Gastroesophageal sphincter (tissue), 4 donors: ENCODE measurements at regions not wholly inside any gene's neighbourhood (a gene's known extent, or its start where the extent isn't known, plus 50 kb on each side); places are given as distances from the start of the nearest gene placed in this dataset.

Source experiments
- ATAC-seq: fragments of 150-250 bp; one replicate; pipeline ENCODE4 v1.9.1; 2016; ENCODE audit warnings: mild to moderate bottlenecking, moderate library complexity
- H3K27ac ChIP-seq, 4 donors: fragments of 200-600 bp; sonication (generic) in 3 of 4; 1 replicate in 3 of 4; 2 replicates in 1 of 4; pipeline ENCODE4 v1.5.1; 2016 to 2019
- H3K27me3 ChIP-seq: fragments of 200-600 bp; sonication (generic); one replicate; pipeline ENCODE4 v1.5.1; 2019
- H3K36me3 ChIP-seq, 2 donors: fragments of 200-600 bp; sonication (generic); one replicate each; pipeline ENCODE4 v1.5.1; 2019; ENCODE audit warnings: control low read depth in 1 of 2
- H3K4me1 ChIP-seq, 3 donors: fragments of 200-600 bp; sonication (generic); 1 replicate in 2 of 3; 2 replicates in 1 of 3; pipeline ENCODE4 v1.5.1; 2016 to 2019; ENCODE audit warnings: control low read depth in 2 of 3
- H3K4me3 ChIP-seq, 2 donors: fragments of 200-600 bp; sonication (generic); one replicate each; pipeline ENCODE4 v1.5.1; 2019; ENCODE audit warnings: mild to moderate bottlenecking in 1 of 2, moderate library complexity in 1 of 2
- H3K9me3 ChIP-seq, 3 donors: fragments of 200-600 bp; sonication (generic); one replicate each; pipeline ENCODE4 v1.5.1; 2017 to 2019; ENCODE audit warnings: control low read depth in 2 of 3
- EP300 ChIP-seq: sonication (generic); formaldehyde crosslinking; IDR thresholded peaks from one replicate; pipeline ENCODE4 v1.6.1; 2017; ENCODE audit warnings: antibody characterized with exemption, mild to moderate bottlenecking
- POLR2A ChIP-seq, 2 donors: fragments of 450-650 bp; IDR thresholded peaks; one replicate each; pipeline ENCODE4 v1.6.1; 2017; ENCODE audit warnings: antibody characterized with exemption in 2 of 2, mild to moderate bottlenecking in 2 of 2, moderate library complexity in 1 of 2
- POLR2AphosphoS5 ChIP-seq: sonication (generic); formaldehyde crosslinking; IDR thresholded peaks from one replicate; pipeline ENCODE4 v1.6.1; 2017; ENCODE audit warnings: antibody characterized with exemption
- WGBS, 2 donors: methylation state at CpG; one replicate each; pipeline ENCODE4 v1.1.5; 2018; ENCODE audit warnings: low coverage in 1 of 2; 5-methylcytosine and 5-hydroxymethylcytosine counted together
- TF ChIP-seq, protein P1 (sequence below), 4 experiments: fragments of 200-600 bp in 2 of 4; fragments of 450-650 bp in 2 of 4; sonication (generic) in 1 of 4; IDR thresholded peaks; one replicate each; pipeline ENCODE4 v1.5.1; 2017 to 2019; ENCODE audit warnings: antibody characterized with exemption in 4 of 4, mild to moderate bottlenecking in 2 of 4, moderate library complexity in 2 of 4

DNA sequence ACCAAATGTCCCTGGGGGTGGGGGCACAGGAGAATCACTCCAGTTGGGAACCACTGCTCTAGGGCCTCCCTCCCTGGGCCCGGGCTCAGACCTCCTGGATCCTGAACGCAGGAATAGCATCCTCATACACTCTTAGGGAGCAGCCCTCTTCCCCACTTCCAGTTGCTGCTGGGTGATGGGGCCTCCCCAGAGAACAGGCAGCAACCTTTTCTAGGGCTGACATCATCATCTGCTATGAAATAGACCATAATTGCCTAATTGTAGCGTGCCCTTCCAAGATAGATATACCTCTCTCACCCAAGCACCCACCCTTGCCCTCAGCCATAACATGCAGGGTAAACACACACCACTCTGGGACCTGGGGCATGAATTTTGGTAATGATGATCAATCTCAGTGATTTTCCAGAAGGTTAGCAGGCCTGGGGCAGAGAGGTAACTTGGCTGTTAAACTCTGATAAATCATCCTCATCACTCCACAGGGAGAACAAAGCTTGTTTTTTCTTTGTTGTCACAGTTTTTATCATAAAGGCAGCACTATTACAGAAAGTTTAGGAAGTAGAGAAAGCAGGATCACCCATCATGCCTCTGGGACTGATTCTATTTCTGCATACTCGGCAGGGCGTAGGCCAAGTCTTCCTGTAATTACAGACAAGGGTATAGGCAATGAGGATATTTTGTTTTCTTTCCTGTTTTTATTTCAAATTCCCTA lies 88.3 kb upstream of the PRDM11 start:
- no peaks in the 10 kb centered on the region for H3K4me1 ChIP-seq
- TF ChIP-seq POLR2AphosphoS5: no peak
- TF ChIP-seq POLR2A (IDR thresholded peaks at IDR 0.05): no peak
- TF ChIP-seq EP300: no peak
- TF ChIP-seq, protein P1, sequence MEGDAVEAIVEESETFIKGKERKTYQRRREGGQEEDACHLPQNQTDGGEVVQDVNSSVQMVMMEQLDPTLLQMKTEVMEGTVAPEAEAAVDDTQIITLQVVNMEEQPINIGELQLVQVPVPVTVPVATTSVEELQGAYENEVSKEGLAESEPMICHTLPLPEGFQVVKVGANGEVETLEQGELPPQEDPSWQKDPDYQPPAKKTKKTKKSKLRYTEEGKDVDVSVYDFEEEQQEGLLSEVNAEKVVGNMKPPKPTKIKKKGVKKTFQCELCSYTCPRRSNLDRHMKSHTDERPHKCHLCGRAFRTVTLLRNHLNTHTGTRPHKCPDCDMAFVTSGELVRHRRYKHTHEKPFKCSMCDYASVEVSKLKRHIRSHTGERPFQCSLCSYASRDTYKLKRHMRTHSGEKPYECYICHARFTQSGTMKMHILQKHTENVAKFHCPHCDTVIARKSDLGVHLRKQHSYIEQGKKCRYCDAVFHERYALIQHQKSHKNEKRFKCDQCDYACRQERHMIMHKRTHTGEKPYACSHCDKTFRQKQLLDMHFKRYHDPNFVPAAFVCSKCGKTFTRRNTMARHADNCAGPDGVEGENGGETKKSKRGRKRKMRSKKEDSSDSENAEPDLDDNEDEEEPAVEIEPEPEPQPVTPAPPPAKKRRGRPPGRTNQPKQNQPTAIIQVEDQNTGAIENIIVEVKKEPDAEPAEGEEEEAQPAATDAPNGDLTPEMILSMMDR (IDR thresholded peaks at IDR 0.05): no peak
- H3K27me3 ChIP-seq: peaks cover 4% of the 10 kb centered on the region
- H3K36me3 ChIP-seq: no peaks in the 10 kb centered on the region
- H3K27ac ChIP-seq: no peak overlapping the region
- ATAC-seq: no peak
- H3K4me3 ChIP-seq: no peak overlapping the region
- 86 to 89% methylated on average over 4 to 5 of the region's 5 CpGs for WGBS, 2 donors
- H3K9me3 ChIP-seq: peaks cover 0 to 4% (median 0%) of the 10 kb centered on the region in 3 donors

DNA sequence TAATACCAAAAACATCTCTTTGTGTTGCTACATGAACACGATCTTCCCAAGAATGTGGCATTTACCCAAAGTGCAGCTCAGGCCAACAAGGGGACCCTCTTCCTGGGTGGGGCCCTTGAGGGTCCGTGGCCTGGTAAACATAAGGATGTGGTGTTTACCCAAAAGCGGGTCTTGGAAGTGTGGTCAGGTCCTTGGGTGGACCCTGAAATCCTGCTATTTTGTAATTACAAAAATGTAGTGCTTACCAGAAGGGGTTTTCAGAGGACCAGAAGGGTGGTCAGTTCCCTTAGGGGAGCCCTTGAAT lies 87.8 kb upstream of the PRDM11 start:
- Histone ChIP-seq H3K4me1 (no peaks in the 10 kb centered on the region), H3K27ac (no peak overlapping the region), H3K27me3 (peaks cover 4% of the 10 kb centered on the region), H3K36me3 (no peaks in the 10 kb centered on the region), H3K4me3 (no peak overlapping the region), H3K9me3 (peaks cover 0 to 9% (median 0%) of the 10 kb centered on the region in 3 donors)
- no peak for TF ChIP-seq POLR2A (IDR thresholded peaks at IDR 0.05)
- no peak for TF ChIP-seq EP300
- TF ChIP-seq, protein P1 (IDR thresholded peaks at IDR 0.05): no peak
- no peak for TF ChIP-seq POLR2AphosphoS5
- 67 to 90% methylated on average over 1 to 2 of the region's 3 CpGs for WGBS, 2 donors
- no peak for ATAC-seq

DNA sequence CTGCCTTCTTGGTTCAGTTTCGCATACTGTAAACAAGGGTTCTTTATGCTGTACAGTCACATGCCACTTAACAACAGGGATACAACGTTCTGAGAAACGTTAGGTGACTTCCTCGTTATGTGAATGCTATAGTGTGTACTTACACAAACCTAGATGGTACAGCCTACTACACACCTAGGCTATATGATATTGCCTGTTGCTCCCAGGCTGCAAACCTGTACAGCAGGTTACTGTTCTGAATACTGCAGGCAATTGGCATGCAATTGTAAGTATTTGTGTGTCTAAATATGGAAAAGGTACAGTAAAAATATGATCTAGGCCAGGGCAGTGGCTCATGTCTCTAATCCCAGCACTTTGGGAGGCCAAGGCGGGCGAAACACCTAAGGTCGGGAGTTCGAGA lies 85.7 kb upstream of the PRDM11 start:
- peaks cover 4% of the 10 kb centered on the region for H3K27me3 ChIP-seq
- WGBS, 2 donors: 68 to 75% methylated on average over 4 of the region's 8 CpGs
- no peaks in the 10 kb centered on the region for H3K4me1 ChIP-seq
- peaks cover 0 to 18% (median 0%) of the 10 kb centered on the region in 3 donors for H3K9me3 ChIP-seq
- ATAC-seq: no peak
- TF ChIP-seq, protein P1 (IDR thresholded peaks at IDR 0.05): no peak
- TF ChIP-seq POLR2A (IDR thresholded peaks at IDR 0.05) (no peak), EP300 (no peak), POLR2AphosphoS5 (no peak)
- H3K4me3 ChIP-seq: no peak overlapping the region
- no peaks in the 10 kb centered on the region for H3K36me3 ChIP-seq
- H3K27ac ChIP-seq: no peak overlapping the region

DNA sequence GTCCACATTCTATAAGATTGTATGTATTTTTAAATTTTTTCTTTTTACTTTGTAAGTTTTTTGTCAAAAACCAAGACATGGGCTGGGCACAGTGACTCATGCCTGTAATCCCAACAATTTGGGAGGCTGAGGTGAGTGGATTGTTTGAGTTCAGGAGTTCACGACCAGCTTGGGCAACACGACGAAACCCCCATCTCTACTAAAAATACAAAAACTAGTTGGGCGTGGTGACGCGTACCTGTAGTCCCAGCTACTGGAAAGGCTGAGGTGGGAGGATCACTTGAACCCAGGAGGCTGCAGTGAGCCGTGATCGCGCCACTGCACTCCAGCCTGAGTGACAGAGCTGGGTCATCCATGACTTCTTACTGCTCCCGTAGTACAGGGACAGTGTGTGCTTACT lies 84.8 kb upstream of the PRDM11 start:
- Histone ChIP-seq H3K4me3 (no peak overlapping the region), H3K9me3 (peaks cover 0 to 22% (median 0%) of the 10 kb centered on the region in 3 donors), H3K4me1 (no peaks in the 10 kb centered on the region), H3K36me3 (no peaks in the 10 kb centered on the region), H3K27ac (no peak overlapping the region), H3K27me3 (no peaks in the 10 kb centered on the region)
- 85 to 86% methylated on average over 6 to 10 of the region's 10 CpGs for WGBS, 2 donors
- ATAC-seq: no peak
- TF ChIP-seq POLR2AphosphoS5 (no peak), EP300 (no peak), POLR2A (IDR thresholded peaks at IDR 0.05) (no peak)
- TF ChIP-seq, protein P1 (IDR thresholded peaks at IDR 0.05): no peak

DNA sequence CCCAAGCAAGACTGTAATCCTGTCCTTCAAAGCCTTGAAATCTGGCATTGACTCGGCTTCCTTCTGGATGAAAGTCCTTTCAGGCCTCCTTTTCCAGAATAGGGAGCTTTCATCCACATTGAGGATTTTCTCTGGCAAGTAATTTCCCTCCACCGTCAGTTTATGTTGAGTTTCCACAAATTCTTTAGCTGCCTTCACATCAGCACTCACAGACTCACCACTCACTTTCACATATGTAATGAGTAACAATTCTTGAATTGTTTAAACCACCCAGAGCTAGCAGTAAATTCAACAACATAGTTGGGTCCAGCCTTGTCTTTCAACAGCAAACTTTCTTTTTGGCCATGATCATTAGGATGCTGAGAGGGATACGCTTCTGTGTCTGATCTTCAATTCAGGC lies 84.3 kb upstream of the PRDM11 start:
- ATAC-seq: no peak
- TF ChIP-seq EP300 (no peak), POLR2AphosphoS5 (no peak), POLR2A (IDR thresholded peaks at IDR 0.05) (no peak)
- TF ChIP-seq, protein P1 (IDR thresholded peaks at IDR 0.05): no peak
- Histone ChIP-seq H3K4me3 (no peak overlapping the region), H3K36me3 (no peaks in the 10 kb centered on the region), H3K4me1 (no peaks in the 10 kb centered on the region), H3K27me3 (no peaks in the 10 kb centered on the region), H3K27ac (no peak overlapping the region), H3K9me3 (peaks cover 0 to 24% (median 0%) of the 10 kb centered on the region in 3 donors)
- 70 to 86% methylated on average over 2 to 3 of the region's 3 CpGs for WGBS, 2 donors
